Endodermal cell (in vitro differentiated cells): ENCODE measurements at regions not wholly inside any gene's neighbourhood (a gene's known extent, or its start where the extent isn't known, plus 50 kb on each side); places are given as distances from the start of the nearest gene placed in this dataset.

Experiments used
- DNase-seq: peaks from one replicate; pipeline ENCODE4 v3.0.0-alpha.2; 2017
- H3K27ac ChIP-seq: 2 replicates; pipeline ENCODE4 v1.5.1; 2013; ENCODE audit warnings: mild to moderate bottlenecking, low read depth, low read length, moderate library complexity
- H3K27me3 ChIP-seq: 2 replicates; pipeline ENCODE4 v1.6.1; 2013; ENCODE audit warnings: mild to moderate bottlenecking, low read length, moderate library complexity; ENCODE audit not compliant: insufficient read depth, control insufficient read depth, poor library complexity, severe bottlenecking
- H3K36me3 ChIP-seq: 2 replicates; pipeline ENCODE4 v1.7.0; 2013; ENCODE audit warnings: mild to moderate bottlenecking, low read length, moderate library complexity; ENCODE audit not compliant: control insufficient read depth, insufficient read depth
- H3K4me1 ChIP-seq: one replicate; pipeline ENCODE4 v1.7.0; 2013; ENCODE audit warnings: low read length; ENCODE audit not compliant: control insufficient read depth, insufficient read depth
- H3K4me3 ChIP-seq: 2 replicates; pipeline ENCODE4 v1.5.1; 2013; ENCODE audit warnings: mild to moderate bottlenecking, low read length, moderate library complexity
- H3K9ac ChIP-seq: 2 replicates; pipeline ENCODE4 v1.6.1; 2013; ENCODE audit warnings: mild to moderate bottlenecking, low read length, moderate library complexity; ENCODE audit not compliant: poor library complexity, severe bottlenecking; ENCODE audit errors: extremely low read depth
- H3K9me3 ChIP-seq: 2 replicates; pipeline ENCODE4 v1.6.1; 2013; ENCODE audit warnings: mild to moderate bottlenecking, low read length, moderate library complexity; ENCODE audit not compliant: control insufficient read depth
- H3K27ac Mint-ChIP-seq: 2 replicates; pipeline ENCODE4 v1.8.0; 2020; ENCODE audit warnings: mixed read lengths
- H3K27me3 Mint-ChIP-seq: 2 replicates; pipeline ENCODE4 v1.8.0; 2021; ENCODE audit warnings: mild to moderate bottlenecking, mixed read lengths; ENCODE audit not compliant: insufficient read depth
- H3K36me3 Mint-ChIP-seq: 2 replicates; pipeline ENCODE4 v1.8.0; 2020; ENCODE audit warnings: low read depth, mixed read lengths
- H3K4me1 Mint-ChIP-seq: 2 replicates; pipeline ENCODE4 v1.8.0; 2020; ENCODE audit warnings: mixed read lengths
- H3K4me3 Mint-ChIP-seq: 2 replicates; pipeline ENCODE4 v1.8.0; 2020; ENCODE audit warnings: mild to moderate bottlenecking, moderate library complexity, mixed read lengths
- H3K9me3 Mint-ChIP-seq: 2 replicates; pipeline ENCODE4 v1.8.0; 2020; ENCODE audit warnings: mild to moderate bottlenecking, mixed read lengths
- CTCF ChIP-seq: fragments of 200-600 bp; sonication (generic); conservative IDR thresholded peaks from 2 replicates; pipeline ENCODE4 v1.5.0; 2021; ENCODE audit warnings: antibody characterized with exemption, mild to moderate bottlenecking
- WGBS, 2 experiments: methylation state at CpG; one replicate each; pipeline versions ENCODE4 v1.1.5 to v1.1.7; 2013; ENCODE audit warnings: missing lambda C conversion rate in 2 of 2, mixed read lengths in 1 of 2; ENCODE audit not compliant: insufficient coverage in 1 of 2, insufficient read length in 1 of 2; 5-methylcytosine and 5-hydroxymethylcytosine counted together

- Mint-ChIP-seq H3K9me3 (peaks cover 16% of the 10 kb centered on the region), H3K4me1 (peaks cover 11% of the 10 kb centered on the region), H3K36me3 (peaks cover 3% of the 10 kb centered on the region), H3K4me3 (no peak overlapping the region), H3K27ac (no peak overlapping the region), H3K27me3 (peaks cover 7% of the 10 kb centered on the region)
- peaks cover 12% of the 10 kb centered on the region for H3K9me3 ChIP-seq
- no peak for TF ChIP-seq CTCF
- H3K27me3 ChIP-seq = no peaks in the 10 kb centered on the region
- H3K4me3 ChIP-seq = no peak overlapping the region
- no peak for DNase-seq
- peaks cover 6% of the 10 kb centered on the region for H3K4me1 ChIP-seq
- no peak overlapping the region for H3K27ac ChIP-seq
- 88% methylated on average over 1 of the region's 1 CpG; no CpG with 5 or more reads in 1 of the 2 experiments for WGBS, 2 experiments
- no peak overlapping the region for H3K9ac ChIP-seq
- H3K36me3 ChIP-seq = no peaks in the 10 kb centered on the region
These were observed 77.6 kb upstream of the PGBD5 start for GRCh38 chr1:230503726-230504125.

GRCh38 chr1:230502996-230503395 lies 76.9 kb upstream of the PGBD5 start:
- WGBS, 2 experiments = 88 to 100% methylated on average over 1 to 2 of the region's 2 CpGs
- peaks cover 12% of the 10 kb centered on the region for H3K9me3 ChIP-seq

GRCh38 chr1:230502306-230502705 lies 76.2 kb upstream of the PGBD5 start:
- H3K36me3 ChIP-seq = no peaks in the 10 kb centered on the region
- H3K4me1 ChIP-seq = peaks cover 6% of the 10 kb centered on the region
- no peak overlapping the region for H3K9ac ChIP-seq
- Mint-ChIP-seq H3K4me3 (no peak overlapping the region), H3K4me1 (peaks cover 11% of the 10 kb centered on the region), H3K27me3 (peaks cover 8% of the 10 kb centered on the region), H3K9me3 (peaks cover 17% of the 10 kb centered on the region), H3K36me3 (peaks cover 3% of the 10 kb centered on the region), H3K27ac (no peak overlapping the region)
- H3K9me3 ChIP-seq = peaks cover 12% of the 10 kb centered on the region
- DNase-seq = no peak
- no peak overlapping the region for H3K4me3 ChIP-seq
- H3K27me3 ChIP-seq = no peaks in the 10 kb centered on the region
- WGBS, 2 experiments = 87 to 94% methylated on average over 2 to 4 of the region's 4 CpGs
- no peak overlapping the region for H3K27ac ChIP-seq
- TF ChIP-seq CTCF = no peak

More at GRCh38 chr1:230502996-230503395, 76.9 kb upstream of the PGBD5 start:
- no peak overlapping the region for H3K4me3 Mint-ChIP-seq
- Histone ChIP-seq H3K27me3 (no peaks in the 10 kb centered on the region), H3K4me3 (no peak overlapping the region), H3K4me1 (peaks cover 6% of the 10 kb centered on the region), H3K27ac (no peak overlapping the region), H3K9ac (no peak overlapping the region), H3K36me3 (no peaks in the 10 kb centered on the region)
- peaks cover 8% of the 10 kb centered on the region for H3K27me3 Mint-ChIP-seq
- peaks cover 11% of the 10 kb centered on the region for H3K4me1 Mint-ChIP-seq
- TF ChIP-seq CTCF = no peak
- DNase-seq = no peak
- H3K27ac Mint-ChIP-seq = no peak overlapping the region
- peaks cover 17% of the 10 kb centered on the region for H3K9me3 Mint-ChIP-seq
- H3K36me3 Mint-ChIP-seq = peaks cover 3% of the 10 kb centered on the region
